Nucleus accumbens (tissue), 56 donors: ENCODE measurements at regions not wholly inside any gene's neighbourhood (a gene's known extent, or its start where the extent isn't known, plus 50 kb on each side); places are given as distances from the start of the nearest gene placed in this dataset.
A peak's percentile ranks its signal among the peaks of the same experiment; 100 is the strongest.

Experiments used
- DNase-seq, 56 donors: peaks; one replicate each; lab custom pipeline; 2025; lab: John Stamatoyannopoulos, UW

- DNase-seq: no peak
Measured at GRCh38 chr1:29441916-29442668, 205.8 kb downstream of the PTPRU start.

DNA sequence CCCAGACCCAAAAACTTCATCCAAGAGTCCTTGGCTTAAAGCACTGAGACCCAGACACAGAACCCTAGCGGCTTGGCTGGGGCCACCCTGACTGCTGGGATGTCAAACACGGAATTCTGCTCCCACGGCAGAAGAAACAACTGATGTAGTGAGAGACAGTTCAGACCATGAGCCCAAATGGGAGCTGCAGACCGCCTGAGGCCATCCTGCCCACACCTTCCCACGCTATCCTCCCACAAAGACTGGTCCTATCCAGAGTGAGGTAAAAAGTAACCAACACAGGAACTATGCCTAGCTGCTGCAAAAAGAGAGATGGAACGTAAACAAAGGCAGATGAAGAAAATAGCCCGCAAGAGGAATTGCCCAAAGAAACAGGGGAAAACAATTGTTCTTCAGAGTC lies 203.3 kb downstream of the PTPRU start:
- DNase-seq: no peak

DNA sequence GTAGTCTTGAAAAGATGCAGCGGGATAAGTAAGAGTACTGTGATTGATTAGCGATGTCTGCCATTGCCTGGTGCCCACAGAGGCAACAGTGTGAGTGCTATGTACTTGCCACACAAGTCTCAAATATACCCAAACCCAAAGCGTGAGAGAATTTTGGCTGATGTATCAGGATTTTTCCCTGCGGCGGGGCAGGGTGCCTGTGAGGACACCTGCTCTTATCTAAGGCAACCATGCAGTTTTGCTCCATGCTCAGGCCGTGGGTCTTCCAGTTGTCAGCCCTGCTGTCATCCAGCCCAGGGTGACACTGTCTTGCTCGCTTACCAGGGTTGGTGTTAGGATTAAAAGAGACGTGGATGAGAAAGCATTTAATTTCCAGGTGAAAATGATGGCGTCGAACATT lies 202.7 kb downstream of the PTPRU start:
- DNase-seq: no peak

GRCh38 chr1:29437946-29438345 lies 201.6 kb downstream of the PTPRU start:
- DNase-seq: no peak

DNA sequence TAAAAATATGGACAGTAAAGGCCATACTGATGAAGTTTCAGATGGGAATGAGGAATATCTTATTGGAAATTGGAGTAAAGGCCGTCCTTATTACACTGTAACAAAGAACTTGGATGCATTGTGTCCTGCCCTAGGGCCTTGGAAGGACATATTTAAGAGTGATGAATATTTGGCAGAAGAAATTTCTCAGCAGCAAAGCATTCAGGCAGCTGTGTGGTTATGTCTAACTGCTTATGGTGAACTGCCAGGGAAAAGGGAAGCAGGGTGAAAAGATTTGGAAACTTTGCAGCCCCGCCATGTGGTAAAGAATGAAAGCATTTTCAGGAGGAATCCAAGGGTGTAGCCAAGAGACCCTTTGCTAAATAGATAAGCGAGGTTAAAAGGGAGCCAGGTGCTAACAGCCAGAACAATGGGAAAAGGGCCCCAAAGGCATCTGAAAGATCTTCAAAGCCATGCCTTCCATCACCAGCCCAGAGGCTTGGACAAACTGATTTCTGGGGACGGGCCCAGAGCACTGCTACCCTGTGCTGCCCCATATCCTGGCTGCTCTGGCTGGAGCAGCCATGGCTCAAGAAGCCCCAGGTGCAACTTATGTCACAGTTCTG lies 200.0 kb downstream of the PTPRU start:
- no peak for DNase-seq

- no peak for DNase-seq
Measured at GRCh38 chr1:29433830-29434229, 197.5 kb downstream of the PTPRU start.

GRCh38 chr1:29431138-29431537 lies 194.8 kb downstream of the PTPRU start:
- DNase-seq: no peak

DNA sequence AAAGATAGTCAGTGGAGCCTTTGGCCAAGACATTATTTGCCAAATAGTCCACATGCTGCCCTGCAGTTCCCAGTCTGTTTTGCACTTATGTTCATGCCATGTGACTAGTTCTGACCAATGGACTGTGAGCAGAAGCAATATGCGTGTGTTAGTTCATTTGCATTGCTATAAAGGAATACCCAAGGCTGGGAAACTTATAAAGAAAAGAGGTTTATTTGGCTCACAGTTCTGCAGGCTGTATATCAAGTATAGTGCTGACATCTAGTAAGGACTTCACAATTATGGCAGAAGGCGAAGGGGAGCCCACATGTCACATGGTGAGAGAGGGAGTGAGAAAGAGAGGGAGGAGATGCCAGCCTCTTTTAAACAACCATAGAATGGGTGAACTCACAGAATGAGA lies 193.3 kb downstream of the PTPRU start:
- no peak for DNase-seq

DNA sequence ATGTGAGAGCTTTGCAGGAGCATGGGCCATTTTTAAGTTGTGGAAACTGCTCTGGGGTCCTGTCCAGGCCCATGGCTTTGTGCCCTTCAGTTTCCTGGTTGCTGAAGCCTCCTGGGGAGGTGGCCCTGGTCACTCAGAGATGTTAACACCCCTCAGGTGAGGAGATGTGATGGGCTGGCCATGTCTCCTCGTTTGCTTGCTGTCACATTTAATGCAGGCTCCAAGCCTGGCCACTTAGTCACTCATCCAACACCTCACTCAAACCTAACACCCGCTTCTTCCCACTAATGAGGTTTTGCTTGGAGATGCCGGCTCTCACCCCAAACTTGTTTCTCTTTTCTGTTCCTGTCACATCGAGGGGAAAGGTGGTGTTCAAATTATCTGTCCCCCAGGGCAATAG lies 192.7 kb downstream of the PTPRU start:
- DNase-seq: no peak

- DNase-seq: no peak
Measured at GRCh38 chr1:29428280-29428615, 191.9 kb downstream of the PTPRU start.

DNA sequence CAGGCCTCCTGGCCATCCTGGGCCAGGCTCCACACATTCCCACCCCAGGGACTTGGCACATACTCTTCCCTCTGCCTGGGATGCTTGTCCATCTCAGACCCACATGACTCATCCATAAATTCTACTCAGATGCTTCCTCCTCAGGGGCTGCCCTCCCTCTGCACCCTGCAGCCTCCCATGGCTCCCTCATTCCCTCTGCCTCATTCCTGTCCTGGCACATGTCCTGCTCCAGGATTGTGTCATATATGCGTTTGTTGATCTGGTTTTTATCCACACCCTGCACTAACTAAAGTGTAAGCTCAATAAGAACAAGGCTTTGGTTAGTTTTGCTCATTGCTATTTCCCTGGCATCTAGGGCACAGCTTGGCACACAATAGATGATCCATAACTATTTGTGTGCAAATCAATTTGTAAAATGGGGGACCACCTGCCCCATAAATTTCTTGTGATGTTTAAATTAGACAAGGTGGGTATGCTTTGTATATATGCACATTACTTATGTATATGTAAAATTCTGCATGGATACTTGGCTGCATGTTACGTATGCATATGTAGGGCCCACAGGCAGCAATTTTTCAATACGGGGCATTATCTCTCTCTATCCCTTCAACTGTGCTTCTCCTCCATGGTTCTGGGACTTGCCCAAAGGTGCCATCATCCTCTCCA lies 191.4 kb downstream of the PTPRU start:
- no peak for DNase-seq

GRCh38 chr1:29426701-29427279 lies 190.5 kb downstream of the PTPRU start:
- no peak for DNase-seq

DNA sequence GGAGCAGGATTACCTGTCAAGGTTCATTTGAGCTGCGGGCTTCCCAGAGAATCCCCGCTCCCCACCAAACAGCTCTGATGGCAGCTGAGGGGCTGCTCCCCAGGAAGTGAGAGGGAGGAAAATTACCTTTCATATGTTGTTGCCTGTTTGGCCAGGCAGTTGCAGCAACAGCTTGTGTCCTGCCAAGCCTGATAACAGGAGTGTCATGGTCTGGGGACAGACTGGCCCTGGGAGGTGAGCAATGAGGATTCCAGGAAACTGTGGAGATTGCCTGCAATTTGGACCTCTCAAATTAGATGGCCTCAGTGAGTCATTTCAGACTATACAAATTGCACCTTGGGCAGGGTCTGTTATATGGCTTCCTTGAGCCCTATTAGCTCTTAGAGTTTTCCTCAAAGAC lies 189.3 kb downstream of the PTPRU start:
- DNase-seq: no peak

DNA sequence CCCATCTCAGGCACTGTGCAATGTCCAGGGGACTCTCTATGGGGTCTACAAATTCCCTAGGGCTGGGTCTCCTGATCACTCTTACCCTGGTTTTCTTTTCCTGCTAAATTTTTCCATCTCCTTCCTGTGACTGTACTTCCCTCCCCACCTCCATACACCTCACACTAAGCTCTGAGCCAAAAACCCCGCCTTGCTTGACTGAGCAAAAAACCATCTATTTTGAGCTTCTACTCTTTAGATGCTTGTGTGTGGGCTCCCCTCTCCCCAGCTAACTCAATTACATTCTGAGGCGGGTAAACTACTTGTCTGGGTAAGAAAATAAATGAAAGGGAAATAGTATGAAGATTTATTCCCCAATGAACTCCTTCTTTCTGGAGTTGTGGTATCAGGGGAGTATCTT lies 187.9 kb downstream of the PTPRU start:
- peak in 18 of 56 donors; percentile 2 to 58 (median 18) for DNase-seq

- no peak for DNase-seq
Measured at GRCh38 chr1:29420202-29420601, 183.9 kb downstream of the PTPRU start.

GRCh38 chr1:29417971-29418370 lies 181.6 kb downstream of the PTPRU start:
- no peak for DNase-seq

GRCh38 chr1:29417147-29417858 lies 181.0 kb downstream of the PTPRU start:
- DNase-seq: no peak

- DNase-seq: no peak
Measured at GRCh38 chr1:29416267-29417146, 180.2 kb downstream of the PTPRU start.

DNA sequence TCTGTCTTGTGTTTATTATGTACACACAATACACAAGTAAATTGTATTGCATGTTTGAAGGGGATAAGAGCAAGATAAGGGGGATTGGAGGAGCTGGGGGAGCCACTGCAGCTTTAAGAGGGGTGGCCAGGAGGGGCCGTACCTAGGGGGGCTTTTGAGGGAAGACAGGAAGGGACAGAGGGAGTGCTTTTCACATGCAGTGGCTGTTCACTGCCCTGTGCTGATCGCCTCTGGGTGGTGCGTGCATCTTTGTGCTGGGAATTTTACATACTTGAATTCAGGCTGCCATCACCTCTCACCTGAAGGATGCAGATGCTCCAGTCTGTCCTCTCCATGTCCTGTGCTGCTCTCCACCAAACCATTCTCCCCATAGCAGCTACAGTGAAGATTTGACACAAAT lies 179.5 kb downstream of the PTPRU start:
- DNase-seq: no peak
